GM12891 (cell line): ENCODE measurements at regions not wholly inside any gene's neighbourhood (a gene's known extent, or its start where the extent isn't known, plus 50 kb on each side); places are given as distances from the start of the nearest gene placed in this dataset.

Source experiments
- DNase-seq: peaks from one replicate; pipeline ENCODE4 v3.0.0; 2011; ENCODE audit warnings: low spot score; ENCODE audit not compliant: insufficient read length
- FAIRE-seq: peaks from 2 replicates; lab custom pipeline; 2011; peaks lifted over from hg19 to GRCh38; lab: Jason Lieb, UNC
- PAX5 ChIP-seq: IDR thresholded peaks from 2 replicates; pipeline ENCODE4 v1.6.1; 2011; ENCODE audit warnings: low read length, moderate library complexity, mild to moderate bottlenecking; ENCODE audit not compliant: insufficient read depth, severe bottlenecking
- POLR2A ChIP-seq: IDR thresholded peaks from 2 replicates; pipeline ENCODE4 v1.6.1; 2011; ENCODE audit warnings: low read depth, low read length, control low read depth
- POLR2AphosphoS5 ChIP-seq: IDR thresholded peaks from 2 replicates; pipeline ENCODE4 v1.6.1; 2011; ENCODE audit warnings: low read depth, low read length, control low read depth
- POU2F2 ChIP-seq: IDR thresholded peaks from 2 replicates; pipeline ENCODE4 v1.6.1; 2011; ENCODE audit warnings: low read depth, mild to moderate bottlenecking, control low read depth, low read length, moderate library complexity
- SPI1 ChIP-seq: IDR thresholded peaks from 2 replicates; pipeline ENCODE4 v1.6.1; 2011; ENCODE audit warnings: low read depth, low read length, control low read depth
- TAF1 ChIP-seq: IDR thresholded peaks from 2 replicates; pipeline ENCODE4 v1.6.1; 2011; ENCODE audit warnings: low read depth, low read length, control low read depth

DNA sequence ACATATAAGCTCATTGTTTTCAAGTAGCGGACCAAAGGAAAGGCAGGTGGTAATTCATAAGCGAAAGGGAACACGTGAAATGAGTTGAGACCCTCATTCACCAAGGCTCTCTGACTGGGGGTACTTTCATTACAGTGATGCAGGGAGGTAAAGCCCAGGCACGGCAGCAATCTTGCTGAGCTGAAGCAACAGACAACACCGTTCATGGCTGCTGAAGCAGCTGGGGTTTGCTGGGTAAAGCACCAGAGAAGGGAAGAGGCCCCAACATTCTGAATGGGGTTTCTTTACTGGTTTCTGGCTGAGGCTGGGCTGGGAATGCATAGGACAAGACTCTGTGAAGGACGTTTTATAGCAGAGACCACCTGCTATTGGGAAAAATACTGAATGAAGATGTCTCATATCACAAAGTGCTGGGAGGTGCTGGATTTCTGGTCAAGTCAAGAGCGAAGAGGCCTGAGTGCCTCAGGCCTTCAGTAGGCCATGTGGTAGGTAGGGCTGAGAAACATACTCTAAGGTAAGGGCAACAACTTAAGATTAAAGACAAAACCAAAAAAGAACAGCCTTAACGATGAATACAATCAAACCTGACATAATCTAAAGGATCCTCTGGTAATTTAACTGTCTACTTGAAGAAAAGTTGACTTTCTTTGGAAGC lies 324.7 kb upstream of the PIK3C3 start:
- TF ChIP-seq TAF1, result no peak
- no peak for TF ChIP-seq PAX5
- TF ChIP-seq POLR2AphosphoS5, result no peak
- TF ChIP-seq SPI1, result no peak
- no peak for TF ChIP-seq POU2F2
- no peak for TF ChIP-seq POLR2A
- DNase-seq (no peak), FAIRE-seq (no peak)

DNA sequence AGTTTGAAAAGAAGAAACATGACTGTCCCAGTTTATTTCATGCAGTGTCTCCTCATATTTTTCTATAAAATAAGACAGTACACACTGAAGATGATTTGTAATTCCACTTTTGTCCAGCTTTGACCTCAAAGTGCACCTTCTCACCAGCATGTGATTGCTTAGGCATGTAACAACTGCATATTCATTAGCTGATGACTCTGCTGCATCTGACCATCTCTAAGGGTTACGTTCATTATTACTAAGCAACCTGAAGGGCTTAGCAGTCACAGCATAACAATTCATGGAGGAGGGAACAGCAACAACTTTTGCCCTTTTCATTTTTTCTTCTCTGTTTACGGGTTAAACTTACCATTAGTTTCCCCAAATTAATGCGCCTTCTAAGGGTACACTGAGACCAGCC lies 330.6 kb upstream of the PIK3C3 start:
- FAIRE-seq (no peak), DNase-seq (no peak)
- no peak for TF ChIP-seq POLR2A
- no peak for TF ChIP-seq TAF1
- TF ChIP-seq POLR2AphosphoS5, result no peak
- no peak for TF ChIP-seq POU2F2
- no peak for TF ChIP-seq SPI1
- no peak for TF ChIP-seq PAX5

DNA sequence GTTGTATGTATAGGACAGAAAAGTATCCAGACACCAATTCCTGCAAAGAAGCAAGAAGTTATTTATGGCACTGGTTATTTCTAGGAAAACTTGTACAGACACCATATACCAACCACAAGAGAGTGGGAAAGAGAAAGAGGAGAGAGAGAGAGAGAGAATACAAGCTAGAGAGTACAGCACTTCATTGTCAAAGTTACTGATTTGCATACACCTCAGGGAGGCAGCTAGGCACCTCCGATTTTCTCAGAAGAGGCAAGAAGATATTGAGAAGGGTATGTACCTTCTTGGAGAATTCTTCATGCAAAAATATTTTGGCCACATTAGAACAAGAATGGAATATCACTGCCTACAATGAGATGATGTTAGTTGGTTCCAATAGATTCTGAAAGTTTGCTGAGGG lies 333.9 kb upstream of the PIK3C3 start:
- TF ChIP-seq POLR2AphosphoS5 (no peak), POU2F2 (no peak), SPI1 (no peak), PAX5 (no peak), TAF1 (no peak), POLR2A (no peak)
- DNase-seq, result no peak
- no peak for FAIRE-seq

DNA sequence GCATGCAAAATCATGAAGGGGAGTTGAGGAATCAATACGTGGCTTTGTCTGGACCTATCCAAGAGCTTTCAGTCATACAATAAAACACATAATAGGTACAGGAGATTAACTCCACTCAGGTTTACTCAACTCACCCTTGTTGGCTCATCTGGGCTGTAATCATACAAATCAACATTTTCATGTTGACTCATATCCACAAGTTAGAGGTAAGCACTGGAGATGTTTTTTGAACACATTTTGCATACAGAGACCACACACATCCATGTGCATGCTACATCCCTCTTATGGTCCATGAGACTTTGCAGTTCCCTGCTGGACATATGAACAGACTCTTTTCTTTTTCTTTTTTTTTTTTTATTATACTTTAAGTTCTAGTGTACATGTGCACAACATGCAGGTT lies 336.9 kb upstream of the PIK3C3 start:
- DNase-seq, result no peak
- TF ChIP-seq POLR2A (no peak), TAF1 (no peak), POLR2AphosphoS5 (no peak), SPI1 (no peak), POU2F2 (no peak), PAX5 (no peak)
- no peak for FAIRE-seq

DNA sequence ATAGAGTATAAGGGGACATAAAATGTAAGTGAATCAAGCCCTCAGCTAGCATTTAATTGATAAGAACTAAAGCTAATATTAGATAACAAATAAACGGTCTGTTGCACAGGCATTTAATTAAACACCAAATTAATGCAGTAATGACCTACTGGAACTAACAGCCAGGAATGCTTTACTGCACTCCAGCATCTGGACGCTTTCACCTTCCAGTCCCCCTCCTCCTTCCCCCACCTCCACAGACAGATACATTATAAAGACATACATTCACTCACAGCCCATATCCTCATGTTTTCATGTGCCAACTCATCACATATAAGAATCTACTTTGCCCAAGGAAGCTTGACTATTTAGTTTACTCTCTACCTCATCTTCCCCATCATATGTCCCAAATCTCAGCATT lies 337.4 kb upstream of the PIK3C3 start:
- DNase-seq, result no peak
- no peak for FAIRE-seq
- no peak for TF ChIP-seq POLR2A

DNA sequence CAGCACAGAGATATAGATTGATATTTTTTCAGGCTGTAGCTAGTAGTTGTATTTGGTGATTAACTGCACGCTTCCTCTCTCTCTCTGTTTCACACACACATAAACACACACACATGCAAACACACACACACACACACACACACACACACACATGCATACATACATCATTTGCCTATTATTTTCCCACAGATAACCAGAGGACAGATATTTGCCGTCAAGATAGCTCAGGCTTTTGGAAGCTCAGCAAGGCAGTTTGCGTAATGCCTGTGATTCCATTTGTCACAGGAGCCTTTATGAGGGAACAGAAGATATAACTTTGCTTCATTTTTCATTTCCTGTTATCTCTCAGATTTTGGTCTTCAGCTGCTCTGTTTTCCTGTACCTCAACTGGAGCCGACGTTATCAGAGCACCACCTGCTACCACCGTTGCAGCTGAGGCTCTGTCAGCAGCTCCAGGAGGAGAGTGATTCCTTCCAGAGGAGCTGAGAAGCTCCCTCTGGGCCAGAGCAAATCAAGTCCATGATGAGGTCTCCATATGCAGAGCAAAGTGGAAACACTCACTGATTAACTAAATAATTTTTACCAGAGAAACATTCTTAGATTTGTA lies 341.9 kb upstream of the PIK3C3 start:
- FAIRE-seq (no peak), DNase-seq (no peak)
- no peak for TF ChIP-seq SPI1
- no peak for TF ChIP-seq POLR2A
- TF ChIP-seq PAX5, result no peak
- TF ChIP-seq POU2F2, result no peak
- no peak for TF ChIP-seq TAF1
- TF ChIP-seq POLR2AphosphoS5, result no peak

DNA sequence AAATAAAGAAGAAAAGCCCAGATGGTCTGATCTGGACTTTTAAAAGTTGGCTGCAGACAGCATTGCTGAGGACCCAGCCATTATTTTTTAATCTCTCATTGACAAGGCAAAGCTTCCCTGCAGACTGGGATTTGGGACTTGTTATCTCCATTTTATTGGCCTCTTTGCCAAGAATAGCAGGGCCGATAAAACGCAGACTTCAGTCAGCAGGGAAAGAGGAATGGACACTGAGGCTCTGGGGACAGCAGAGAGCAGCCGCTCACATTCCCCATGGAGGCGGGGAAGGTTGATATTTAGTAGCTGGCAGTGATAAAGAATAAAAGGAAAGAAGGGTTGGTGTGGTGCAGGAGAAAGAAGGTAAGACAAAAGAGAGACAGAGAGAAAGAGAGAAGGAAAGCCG lies 350.1 kb upstream of the PIK3C3 start:
- TF ChIP-seq SPI1 (no peak), POLR2A (no peak)
- DNase-seq (no peak), FAIRE-seq (no peak)

DNA sequence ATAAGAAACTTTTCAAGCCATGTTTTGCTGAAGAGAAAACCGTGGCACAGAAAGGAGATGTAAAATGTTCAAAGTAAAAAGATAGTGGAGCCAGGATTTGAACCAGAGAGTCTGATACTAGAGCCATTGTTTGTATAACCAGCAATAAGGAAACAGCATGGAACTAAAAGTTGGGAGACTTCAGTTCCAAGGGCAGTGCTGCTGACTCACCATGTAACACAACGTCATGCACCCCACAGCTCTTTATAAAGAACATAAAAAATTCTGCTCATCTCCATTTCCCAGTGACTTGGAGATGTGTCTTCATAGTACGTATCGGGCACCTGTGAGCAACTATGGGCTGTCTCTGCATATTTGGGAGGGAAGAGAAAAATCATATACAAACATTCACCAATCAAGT lies 353.0 kb upstream of the PIK3C3 start:
- no peak for DNase-seq
- FAIRE-seq, result no peak
- TF ChIP-seq POLR2AphosphoS5 (no peak), POU2F2 (no peak), POLR2A (no peak), TAF1 (no peak), SPI1 (no peak), PAX5 (no peak)

DNA sequence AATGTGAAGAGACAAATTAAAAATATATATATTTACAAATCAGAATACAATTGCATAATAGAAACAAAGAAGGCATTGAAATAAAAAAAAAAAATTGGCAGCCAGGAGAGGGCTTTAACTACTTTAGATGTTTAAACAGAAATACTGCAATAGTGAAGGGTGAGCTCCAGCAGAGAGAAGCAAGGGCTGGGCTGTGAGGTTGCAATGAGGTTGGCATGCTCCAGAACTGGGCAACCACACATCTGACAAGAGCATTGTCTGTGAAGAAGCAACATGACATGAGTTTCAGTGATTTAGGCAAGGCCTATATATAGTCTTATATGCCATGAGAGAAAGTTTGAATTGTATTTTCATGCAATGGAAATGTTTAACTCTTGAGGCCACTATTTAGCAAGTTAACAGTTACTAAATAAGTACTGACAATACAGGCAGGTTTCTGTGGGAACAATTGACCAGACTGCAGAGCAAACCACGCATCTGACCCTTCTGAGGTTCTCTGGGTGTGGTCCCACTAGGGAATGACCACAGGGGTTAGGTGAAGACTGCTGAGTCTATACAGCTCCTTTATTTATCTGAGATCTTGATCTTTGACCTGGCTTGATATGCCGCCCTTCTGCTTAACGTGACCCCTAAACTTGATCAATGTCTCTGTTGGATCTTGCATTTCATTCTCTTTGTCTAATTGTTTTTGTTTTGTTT lies 354.2 kb upstream of the PIK3C3 start:
- FAIRE-seq (no peak), DNase-seq (no peak)
- no peak for TF ChIP-seq POLR2A
- TF ChIP-seq POU2F2, result no peak
- TF ChIP-seq SPI1, result no peak
- TF ChIP-seq TAF1, result no peak
- no peak for TF ChIP-seq POLR2AphosphoS5
- TF ChIP-seq PAX5, result no peak

DNA sequence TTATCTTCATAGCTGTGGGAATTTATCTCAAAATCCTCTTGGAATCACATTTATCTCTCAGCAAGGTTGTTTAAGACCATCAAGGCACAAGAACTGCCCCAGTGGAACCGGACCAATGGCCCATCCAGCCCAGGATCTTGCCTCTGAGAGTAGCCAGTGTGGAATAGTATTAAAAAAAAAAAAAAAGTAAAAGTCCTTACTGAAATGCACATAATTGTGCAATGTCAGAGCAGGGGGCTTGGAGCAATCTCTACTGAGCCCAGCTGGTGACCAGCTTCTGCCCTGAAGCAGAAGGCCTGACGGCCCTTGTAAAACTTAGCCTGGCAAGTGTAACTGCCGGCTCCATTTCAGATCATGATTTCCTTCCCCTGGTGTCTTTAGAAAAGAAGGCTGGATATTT lies 355.6 kb upstream of the PIK3C3 start:
- FAIRE-seq, result no peak
- no peak for DNase-seq

DNA sequence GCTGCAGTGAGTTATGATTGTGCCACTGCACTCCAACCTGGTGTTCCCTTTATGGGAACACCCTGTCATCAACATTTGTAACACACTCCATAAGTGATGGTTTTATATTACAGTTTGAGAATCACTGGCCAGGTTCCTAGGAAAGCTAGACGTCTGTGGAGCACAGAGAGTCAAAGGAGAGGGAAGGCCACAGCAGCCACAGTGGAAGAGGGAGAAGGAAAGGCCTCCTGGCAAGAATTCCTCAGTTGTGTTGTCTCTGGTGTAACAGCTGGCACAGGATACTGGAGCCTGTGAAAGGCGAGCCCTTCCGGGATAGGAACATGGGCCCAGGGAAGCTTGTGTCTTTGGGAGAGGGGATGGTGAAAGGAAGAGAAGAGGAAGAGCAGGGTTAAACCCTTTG lies 360.5 kb upstream of the PIK3C3 start:
- TF ChIP-seq POU2F2, result no peak
- TF ChIP-seq TAF1, result no peak
- no peak for TF ChIP-seq SPI1
- no peak for TF ChIP-seq PAX5
- TF ChIP-seq POLR2A, result no peak
- no peak for TF ChIP-seq POLR2AphosphoS5
- DNase-seq (no peak), FAIRE-seq (no peak)

More for the DNA sequence above, 355.6 kb upstream of the PIK3C3 start:
- no peak for TF ChIP-seq PAX5
- TF ChIP-seq POU2F2, result no peak
- no peak for TF ChIP-seq TAF1
- no peak for TF ChIP-seq SPI1
- TF ChIP-seq POLR2AphosphoS5, result no peak
- TF ChIP-seq POLR2A, result no peak
